Stomach (tissue), 8 donors: ENCODE measurements at regions not wholly inside any gene's neighbourhood (a gene's known extent, or its start where the extent isn't known, plus 50 kb on each side); places are given as distances from the start of the nearest gene placed in this dataset.

Source experiments
- DNase-seq, 2 donors: peaks; one replicate each; pipeline versions ENCODE4 v3.0.0 to v3.0.0-alpha.2; 2013 to 2019
- H3K27ac ChIP-seq, 5 donors: fragments of 200-600 bp in 4 of 5; sonication (generic) in 4 of 5; one replicate each; pipeline ENCODE4 v1.5.1; 2013 to 2019; ENCODE audit warnings: mild to moderate bottlenecking in 1 of 5, moderate library complexity in 1 of 5
- H3K27me3 ChIP-seq, 3 donors: fragments of 200-600 bp; sonication (generic); one replicate each; pipeline ENCODE4 v1.5.1; 2017 to 2019; ENCODE audit warnings: mixed run types in 1 of 3
- H3K36me3 ChIP-seq, 4 donors: fragments of 200-600 bp; sonication (generic); 1 replicate in 3 of 4; 2 replicates in 1 of 4; pipeline ENCODE4 v1.5.1; 2016 to 2019
- H3K4me1 ChIP-seq, 4 donors: fragments of 200-600 bp; sonication (generic); one replicate each; pipeline ENCODE4 v1.5.1; 2016 to 2019
- H3K4me3 ChIP-seq, 4 donors: fragments of 200-600 bp; sonication (generic) in 3 of 4; one replicate each; pipeline ENCODE4 v1.5.1; 2016 to 2019; ENCODE audit warnings: mild to moderate bottlenecking in 1 of 4
- H3K9me3 ChIP-seq, 4 donors: fragments of 200-600 bp; sonication (generic); one replicate each; pipeline ENCODE4 v1.5.1; 2016 to 2019
- CTCF ChIP-seq, 7 experiments: fragments of 450-650 bp in 4 of 7; fragments of 200-600 bp in 3 of 7; sonication (generic) in 3 of 7; IDR thresholded peaks; one replicate each; pipeline ENCODE4 v1.5.1; 2016 to 2019; ENCODE audit warnings: antibody characterized with exemption in 7 of 7, control low read depth in 2 of 7, mild to moderate bottlenecking in 1 of 7
- EP300 ChIP-seq: sonication (generic); formaldehyde crosslinking; IDR thresholded peaks from one replicate; pipeline ENCODE4 v1.6.1; 2017; ENCODE audit warnings: antibody characterized with exemption
- POLR2A ChIP-seq, 4 donors: fragments of 450-650 bp; IDR thresholded peaks; one replicate each; pipeline ENCODE4 v1.6.1; 2016; ENCODE audit warnings: antibody characterized with exemption in 4 of 4, control low read depth in 2 of 4, mild to moderate bottlenecking in 1 of 4, moderate library complexity in 1 of 4
- POLR2AphosphoS5 ChIP-seq, 3 donors: sonication (generic); formaldehyde crosslinking; IDR thresholded peaks; one replicate each; pipeline ENCODE4 v1.6.1; 2016; ENCODE audit warnings: antibody characterized with exemption in 3 of 3
- WGBS, 5 donors: extraction: QIAGEN DNeasy Blood & Tissue Kit in 3 of 5; methylation state at CpG; one replicate each; pipeline versions ENCODE4 v1.1.5 to v1.1.7; 2013 to 2018; 5-methylcytosine and 5-hydroxymethylcytosine counted together
- intact Hi-C: fragments of 100-400 bp; cut with DNase I; formaldehyde crosslinking; loops from one replicate; pipeline ENCODE4 v1.15.1; 2023; ENCODE audit warnings: low total_unique reads
- donor health status: healthy with polysubstance abuse.
- donor health status: Bipolar disorder and iron deficiency.
- donor health status: healthy.

DNA sequence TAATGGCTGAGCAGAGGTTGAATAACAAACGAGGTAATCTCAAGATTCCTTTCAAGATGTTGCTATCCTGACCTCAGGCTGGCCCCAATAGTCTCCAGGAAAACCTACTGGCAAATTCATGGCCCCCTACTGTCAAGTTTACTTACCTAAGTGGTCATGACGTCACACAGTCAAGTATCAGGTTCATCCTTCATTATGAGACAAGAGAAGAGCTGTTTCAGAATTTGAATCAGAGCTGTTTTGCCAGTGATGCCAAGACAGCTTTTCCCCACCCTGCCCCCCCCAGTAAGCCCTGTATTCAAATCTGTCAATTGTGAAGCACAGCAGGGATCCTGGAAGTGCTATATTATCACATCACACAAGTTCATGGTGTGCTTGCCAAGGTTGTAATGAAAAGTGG, 509.6 kb downstream of the NOVA1 start:
- intact Hi-C loops, result no loop called here
- Histone ChIP-seq H3K4me1 (no peaks in the 10 kb centered on the region), H3K36me3 (no peaks in the 10 kb centered on the region), H3K27me3 (no peaks in the 10 kb centered on the region), H3K9me3 (no peaks in the 10 kb centered on the region), H3K27ac (no peak overlapping the region), H3K4me3 (no peak overlapping the region)
- WGBS, 5 donors, result 10 to 21% (median 18%) methylated on average over 2 of the region's 2 CpGs
- DNase-seq, result no peak
- no peak for TF ChIP-seq CTCF (IDR thresholded peaks at IDR 0.05)
- TF ChIP-seq POLR2A (IDR thresholded peaks at IDR 0.05), result no peak
- no peak for TF ChIP-seq POLR2AphosphoS5 (IDR thresholded peaks at IDR 0.05)
- TF ChIP-seq EP300, result no peak

DNA sequence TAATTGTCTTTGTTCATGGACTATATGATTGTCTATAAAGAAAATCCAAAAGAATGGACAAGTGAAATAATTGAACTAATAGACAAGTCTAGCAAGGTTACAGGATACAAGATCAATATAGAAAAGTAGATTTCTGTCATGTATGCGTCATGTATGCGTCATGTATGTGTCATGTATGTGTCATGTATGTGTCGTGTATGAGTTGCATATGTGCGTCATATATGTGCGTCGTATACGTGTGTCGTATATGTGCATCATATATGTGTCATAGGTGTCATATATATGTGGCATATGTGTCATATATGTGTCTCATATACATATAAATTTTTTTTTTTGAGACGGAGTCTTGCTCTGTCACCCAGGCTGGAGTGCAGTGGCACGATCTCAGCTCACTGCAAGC, 516.8 kb downstream of the NOVA1 start:
- no peak for DNase-seq
- TF ChIP-seq POLR2A (IDR thresholded peaks at IDR 0.05) (no peak), CTCF (IDR thresholded peaks at IDR 0.05) (no peak), POLR2AphosphoS5 (IDR thresholded peaks at IDR 0.05) (no peak), EP300 (no peak)
- Histone ChIP-seq H3K36me3 (no peaks in the 10 kb centered on the region), H3K4me1 (no peaks in the 10 kb centered on the region), H3K9me3 (peaks cover 0 to 4% (median 0%) of the 10 kb centered on the region in 4 donors), H3K27me3 (no peaks in the 10 kb centered on the region), H3K27ac (no peak overlapping the region), H3K4me3 (no peak overlapping the region)
- intact Hi-C loops, result no loop called here
- 76 to 90% (median 84%) methylated on average over 10 of the region's 10 CpGs for WGBS, 5 donors

- intact Hi-C loops, result no loop called here
- Histone ChIP-seq H3K36me3 (no peaks in the 10 kb centered on the region), H3K4me1 (no peaks in the 10 kb centered on the region), H3K4me3 (no peak overlapping the region), H3K27ac (no peak overlapping the region), H3K27me3 (no peaks in the 10 kb centered on the region), H3K9me3 (peaks cover 0 to 4% (median 0%) of the 10 kb centered on the region in 4 donors)
- 55 to 74% (median 60%) methylated on average over 2 of the region's 2 CpGs for WGBS, 5 donors
- peak in 1 of 2 donors; percentile 35 for DNase-seq
- TF ChIP-seq POLR2AphosphoS5 (IDR thresholded peaks at IDR 0.05), result no peak
- no peak for TF ChIP-seq CTCF (IDR thresholded peaks at IDR 0.05)
- no peak for TF ChIP-seq POLR2A (IDR thresholded peaks at IDR 0.05)
- TF ChIP-seq EP300, result no peak
Measured at GRCh38 chr14:26078561-26078960, 519.3 kb downstream of the NOVA1 start.

- Histone ChIP-seq H3K4me1 (no peaks in the 10 kb centered on the region), H3K27me3 (no peaks in the 10 kb centered on the region), H3K9me3 (no peaks in the 10 kb centered on the region), H3K36me3 (no peaks in the 10 kb centered on the region), H3K27ac (no peak overlapping the region), H3K4me3 (no peak overlapping the region)
- TF ChIP-seq POLR2AphosphoS5 (IDR thresholded peaks at IDR 0.05) (no peak), CTCF (IDR thresholded peaks at IDR 0.05) (no peak), POLR2A (IDR thresholded peaks at IDR 0.05) (no peak), EP300 (no peak)
- WGBS, 5 donors, result 86 to 95% (median 91%) methylated on average over 2 of the region's 2 CpGs
- intact Hi-C loops, result no loop called here
- DNase-seq, result no peak
Measured at GRCh38 chr14:26074892-26075291, 522.9 kb downstream of the NOVA1 start.
